Activated CD4-positive, alpha-beta T cell treated with anti-CD3 and anti-CD28 coated beads for 24 hours (primary cell): ENCODE measurements at regions not wholly inside any gene's neighbourhood (a gene's known extent, or its start where the extent isn't known, plus 50 kb on each side); places are given as distances from the start of the nearest gene placed in this dataset.
"Not testable (repeated sequence)": the region's sequence is repeated elsewhere in the genome, so short reads cannot be mapped to it uniquely, and the experiment has no call there.

Experiments used
- DNase-seq, 2 donors: peaks; one replicate each; pipeline ENCODE4 v3.0.0-alpha.2; 2020; ENCODE audit warnings: low read depth in 2 of 2

DNA sequence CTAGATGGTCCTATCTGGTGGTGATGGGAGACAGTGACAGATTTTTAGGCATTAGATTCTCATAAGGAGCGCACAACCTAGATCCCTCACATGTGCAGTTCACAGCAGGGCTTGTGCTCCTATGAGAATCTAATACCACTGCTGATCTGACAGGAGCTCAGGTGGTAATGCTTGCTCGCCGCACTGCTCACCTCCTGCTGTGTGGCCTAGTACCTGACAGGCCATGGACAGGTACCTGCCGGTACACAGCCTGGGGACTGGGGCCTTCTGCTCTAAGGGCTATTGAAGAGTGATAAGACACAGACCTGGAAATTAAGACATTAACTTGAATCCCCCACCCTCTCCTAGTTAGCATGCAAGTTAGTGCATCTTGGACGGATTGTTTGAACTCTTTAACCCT is 64.4 kb downstream of the KLRB1 start:
- not testable (repeated sequence) for DNase-seq

DNA sequence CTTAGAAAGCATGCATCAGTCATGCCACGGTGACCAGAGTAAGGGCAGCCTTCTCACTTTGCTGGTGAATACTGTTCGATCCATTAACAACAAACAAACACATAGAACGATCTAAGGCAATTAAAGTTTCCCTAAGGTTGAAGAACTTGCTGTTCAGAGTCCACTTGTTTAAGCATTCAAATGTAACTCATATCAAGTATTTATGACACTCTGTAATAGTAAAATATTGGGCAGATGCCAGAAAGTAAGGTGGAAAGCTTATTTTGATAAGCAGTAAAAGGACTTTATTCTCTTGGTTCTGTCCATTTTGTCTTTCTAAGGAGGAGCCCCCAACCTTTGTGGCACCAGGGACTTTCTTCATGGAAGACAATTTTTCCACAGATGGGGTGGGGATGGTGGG is 64.9 kb downstream of the KLRB1 start:
- DNase-seq: not testable (repeated sequence)

DNA sequence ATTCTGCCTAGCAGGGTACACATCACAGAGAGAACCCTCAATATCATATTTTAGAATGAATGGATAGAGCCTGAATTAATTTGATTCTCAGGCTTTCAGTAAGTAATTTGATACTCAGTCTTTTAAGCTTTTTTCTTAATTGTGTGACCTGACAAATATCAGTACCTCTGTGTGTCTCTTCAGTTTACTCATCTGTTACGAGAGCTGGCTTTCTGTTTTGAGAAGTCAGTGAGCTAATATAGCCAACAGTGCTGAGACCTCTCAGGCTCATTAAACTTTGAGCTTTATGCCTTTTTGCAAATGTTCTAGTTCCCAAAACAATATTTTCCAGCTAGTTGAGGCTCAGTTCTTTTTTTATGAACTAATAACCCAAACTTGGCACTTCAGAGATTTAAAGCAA is 91.8 kb downstream of the KLRB1 start:
- not testable (repeated sequence) for DNase-seq

DNA sequence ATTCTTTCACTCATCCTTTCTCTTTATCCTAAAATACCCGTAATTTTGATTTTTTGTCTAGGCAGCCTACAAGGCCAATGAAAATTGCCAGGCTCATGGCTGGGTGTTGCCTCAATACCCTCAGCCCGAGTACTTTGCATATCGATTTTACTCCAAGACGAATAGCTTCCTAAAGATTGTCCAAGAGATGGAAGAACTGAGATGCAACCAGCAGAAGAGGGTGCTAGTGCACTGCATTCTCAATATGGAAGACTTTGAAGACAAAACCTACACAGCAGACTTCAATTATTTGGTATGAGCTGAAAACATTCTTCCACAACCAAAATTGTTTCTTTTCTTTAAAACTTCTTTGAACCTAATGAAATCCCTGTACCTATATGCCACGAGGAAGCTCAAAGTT is 95.0 kb downstream of the KLRB1 start:
- not testable (repeated sequence) for DNase-seq

DNA sequence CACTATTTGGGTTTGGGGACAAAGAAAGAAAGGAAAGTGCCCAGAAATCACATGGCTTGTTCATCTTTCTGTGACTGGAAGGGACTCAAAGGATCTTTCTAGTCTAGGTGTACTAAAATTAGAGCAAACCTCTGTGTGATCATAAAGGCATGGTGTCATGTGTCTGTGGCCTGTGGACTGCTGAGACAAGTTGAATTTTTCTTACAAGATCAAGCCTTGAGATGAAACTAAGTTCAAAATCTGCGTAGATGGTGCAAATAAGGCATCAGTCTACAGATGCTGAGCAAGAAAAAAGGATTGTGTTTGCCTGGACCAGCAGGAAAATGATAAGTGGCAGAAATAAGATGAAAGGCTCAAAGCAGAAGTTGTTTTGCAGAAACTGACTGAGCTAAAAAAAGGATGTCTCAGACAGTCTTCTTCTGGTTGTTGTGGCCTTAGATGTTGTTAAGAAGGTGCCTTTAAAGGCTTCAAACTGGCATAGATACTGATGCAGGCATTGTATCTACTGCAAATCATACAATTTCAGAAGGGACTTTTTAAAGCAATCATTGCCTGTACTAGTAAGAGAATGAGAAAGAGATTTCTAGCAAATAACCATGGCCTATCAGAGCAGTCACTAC is 97.2 kb downstream of the KLRB1 start:
- DNase-seq: not testable (repeated sequence)

DNA sequence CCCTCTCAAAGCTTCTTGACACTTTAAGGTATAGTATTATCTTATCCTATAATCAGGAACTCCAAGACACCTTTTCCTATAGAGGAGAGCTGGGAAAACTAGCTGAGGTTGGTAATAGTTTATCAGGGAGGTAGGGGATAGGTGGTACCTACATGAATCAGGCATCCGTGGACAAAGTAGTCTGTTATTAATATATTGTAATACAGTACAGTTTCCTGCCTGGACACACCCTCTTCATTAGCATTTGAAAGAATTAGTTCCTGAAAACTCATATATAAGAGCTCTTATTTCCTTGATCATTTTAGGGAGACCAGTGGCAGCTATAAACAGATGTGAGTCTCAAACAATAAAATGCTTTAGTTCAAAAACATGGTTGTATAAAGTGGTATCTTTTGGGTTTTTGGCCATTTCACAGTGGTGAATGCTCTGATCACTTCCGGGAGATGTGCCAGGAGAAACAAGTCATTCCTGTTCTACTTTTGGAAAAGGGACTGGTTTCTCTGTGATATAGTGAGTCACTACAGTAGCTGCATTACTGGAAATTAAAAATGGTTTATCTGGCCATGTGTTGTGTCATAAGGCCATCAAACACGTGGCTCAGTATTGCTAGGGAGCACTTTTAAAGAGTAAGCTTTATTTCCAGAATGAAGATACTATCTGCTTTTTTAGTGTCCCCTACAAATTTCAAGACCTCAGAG is 98.1 kb downstream of the KLRB1 start:
- DNase-seq: no peak

DNA sequence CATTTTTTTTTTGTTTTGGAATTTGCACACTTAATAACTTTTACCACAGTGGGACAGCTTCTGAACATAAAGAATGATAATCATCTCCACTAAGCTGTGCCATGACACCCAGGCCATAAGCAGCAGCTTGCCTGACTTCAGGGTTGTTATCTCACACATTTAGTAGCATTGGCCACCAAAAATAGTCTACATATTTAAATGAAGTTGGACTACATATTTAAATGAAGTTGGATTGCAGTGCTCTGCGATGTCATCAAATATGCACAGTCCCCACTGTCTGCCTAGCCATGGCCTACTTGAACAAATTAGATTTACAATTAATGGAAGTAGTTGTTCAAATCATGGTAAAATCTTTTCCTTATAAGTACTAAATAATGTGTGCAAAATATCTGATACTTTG is 101.0 kb downstream of the KLRB1 start:
- DNase-seq: no peak

- DNase-seq: not testable (repeated sequence)
Measured at GRCh38 chr12:9503384-9503783, 104.3 kb downstream of the KLRB1 start.

DNA sequence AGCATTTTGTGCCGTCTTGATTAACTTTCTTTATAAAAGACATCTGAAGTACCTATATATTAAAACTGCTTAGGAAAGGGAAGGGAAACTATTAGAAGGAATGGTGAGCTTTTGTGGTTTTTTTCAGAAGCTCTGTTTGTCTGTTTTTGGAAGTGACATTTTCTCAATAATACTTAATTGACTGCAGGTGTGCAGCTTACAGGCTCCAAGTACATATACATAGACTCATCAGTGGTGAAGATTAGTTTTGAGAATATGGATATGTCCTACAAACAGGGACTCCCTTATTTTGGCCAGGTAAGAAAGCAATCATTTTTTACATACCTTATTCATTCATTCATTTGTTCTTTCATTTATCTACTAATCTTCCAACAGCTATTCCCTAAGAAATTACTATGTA is 104.9 kb downstream of the KLRB1 start:
- DNase-seq: not testable (repeated sequence)

DNA sequence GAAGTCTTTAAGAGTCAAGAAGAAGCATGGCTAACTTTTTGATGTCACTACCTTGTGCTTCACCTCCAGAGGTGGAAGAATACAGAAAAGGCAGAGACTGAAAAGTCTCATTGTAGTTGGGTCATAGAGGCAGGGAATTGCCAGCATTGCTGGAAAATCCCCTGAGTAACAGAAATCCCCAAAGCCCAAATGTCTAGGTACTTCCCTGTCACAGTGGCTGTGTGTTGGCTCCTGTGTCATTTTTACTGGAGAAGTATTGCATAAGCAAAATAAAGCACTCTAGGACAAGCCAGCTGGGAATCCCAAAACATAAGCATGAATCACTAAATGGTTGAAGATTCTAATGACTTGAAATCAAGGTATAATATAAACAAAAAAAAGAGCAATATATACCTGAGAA is 114.4 kb downstream of the KLRB1 start:
- not testable (repeated sequence) for DNase-seq

- DNase-seq: not testable (repeated sequence)
Measured at GRCh38 chr12:9481289-9481688, 126.4 kb downstream of the KLRB1 start.

DNA sequence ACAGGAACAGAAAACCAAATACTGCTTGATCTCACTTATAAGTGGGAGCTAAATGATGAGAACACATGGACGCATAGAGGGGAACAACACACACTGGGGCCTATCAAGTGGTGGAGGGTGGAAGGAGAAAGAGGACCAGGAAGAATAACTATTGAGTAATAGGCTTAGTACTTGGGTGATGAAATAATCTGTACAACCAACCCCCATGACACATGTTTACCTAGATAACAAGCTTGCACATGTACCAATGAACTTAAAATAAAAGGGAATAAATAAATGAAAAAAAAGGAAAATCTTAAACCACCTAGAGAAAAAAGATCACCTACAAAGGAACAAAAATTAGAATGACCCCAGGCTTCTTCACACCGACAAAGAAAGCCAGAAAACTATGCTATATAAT is 133.5 kb downstream of the KLRB1 start:
- not testable (repeated sequence) for DNase-seq

GRCh38 chr12:9473638-9474037 is 134.1 kb downstream of the KLRB1 start:
- DNase-seq: not testable (repeated sequence)

DNA sequence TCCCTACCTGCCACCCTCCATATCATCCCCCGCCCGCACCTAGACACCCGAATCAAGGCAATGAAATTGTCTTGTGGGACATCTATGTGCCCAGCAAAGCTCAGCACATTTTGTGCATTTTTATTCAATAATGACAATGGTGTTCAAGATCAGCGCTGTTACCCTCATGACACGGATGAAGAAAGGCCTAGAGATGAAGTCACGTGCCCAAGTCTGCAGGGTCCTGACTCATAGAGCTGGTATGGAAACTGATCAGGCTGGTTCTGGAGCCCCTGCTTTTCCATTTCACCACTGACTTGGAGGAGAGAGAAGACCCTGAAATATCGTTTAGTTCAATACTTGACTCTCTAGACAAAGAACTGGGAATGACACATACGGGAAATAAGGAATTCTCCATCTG is 136.2 kb downstream of the KLRB1 start:
- DNase-seq: not testable (repeated sequence)

GRCh38 chr12:9470367-9470766 is 137.3 kb downstream of the KLRB1 start:
- not testable (repeated sequence) for DNase-seq

DNA sequence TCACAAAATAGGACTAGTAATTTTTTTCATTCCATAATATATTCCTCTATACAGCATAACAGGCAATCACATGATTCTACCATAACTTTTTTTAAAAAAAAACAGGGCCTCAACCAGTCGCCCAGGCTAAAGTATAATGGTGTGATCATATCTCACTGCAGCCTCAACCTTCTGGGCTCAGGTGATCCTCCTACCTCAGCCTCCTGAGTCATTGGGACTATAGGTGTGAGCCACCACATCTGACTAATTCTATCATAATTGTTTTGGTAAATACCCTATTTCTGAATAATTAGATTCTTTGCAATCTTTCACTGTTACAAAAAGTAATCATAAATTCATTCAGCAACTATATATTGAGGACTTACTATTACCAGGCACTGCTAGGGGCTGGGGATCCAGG is 137.8 kb downstream of the KLRB1 start:
- DNase-seq: not testable (repeated sequence)

DNA sequence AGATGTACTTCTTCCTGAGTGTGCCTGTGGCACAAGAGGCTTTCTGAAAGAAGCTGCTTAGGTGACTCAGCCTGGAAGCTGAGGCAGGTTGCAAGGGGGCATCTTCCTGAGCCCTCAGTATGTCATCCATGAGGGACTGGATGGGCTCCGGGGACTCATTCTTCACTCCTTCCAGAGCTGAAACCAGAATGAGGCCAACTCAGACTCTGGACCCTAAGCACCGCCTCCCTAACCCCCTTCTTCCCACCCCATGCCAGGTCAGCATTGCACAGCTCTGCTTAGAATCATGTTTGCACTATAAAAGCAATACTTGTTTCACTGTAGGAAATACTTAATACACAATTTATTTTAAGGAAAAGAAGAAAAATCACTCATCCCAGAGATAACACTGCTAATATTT is 138.3 kb downstream of the KLRB1 start:
- not testable (repeated sequence) for DNase-seq

- not testable (repeated sequence) for DNase-seq
Measured at GRCh38 chr12:9468998-9469397, 138.7 kb downstream of the KLRB1 start.

DNA sequence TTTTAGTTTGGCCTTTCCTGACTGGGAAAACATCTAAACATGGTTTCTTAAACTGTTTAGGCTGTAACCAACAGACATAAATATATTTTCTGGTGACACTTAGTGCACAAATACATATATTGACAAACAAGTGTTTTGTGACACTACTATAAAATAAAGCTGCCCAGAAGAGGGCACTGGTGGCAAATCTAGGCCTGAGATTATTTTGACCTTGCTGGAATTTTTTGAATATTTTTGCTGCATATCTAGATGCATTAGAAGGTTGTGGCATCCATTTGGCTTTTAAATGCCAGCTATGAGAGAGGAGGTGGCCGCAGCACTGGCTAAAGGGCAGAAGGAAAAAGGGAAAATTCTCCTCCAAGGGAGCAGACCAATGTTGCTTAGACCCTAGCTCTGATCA is 139.6 kb downstream of the KLRB1 start:
- DNase-seq: not testable (repeated sequence)

DNA sequence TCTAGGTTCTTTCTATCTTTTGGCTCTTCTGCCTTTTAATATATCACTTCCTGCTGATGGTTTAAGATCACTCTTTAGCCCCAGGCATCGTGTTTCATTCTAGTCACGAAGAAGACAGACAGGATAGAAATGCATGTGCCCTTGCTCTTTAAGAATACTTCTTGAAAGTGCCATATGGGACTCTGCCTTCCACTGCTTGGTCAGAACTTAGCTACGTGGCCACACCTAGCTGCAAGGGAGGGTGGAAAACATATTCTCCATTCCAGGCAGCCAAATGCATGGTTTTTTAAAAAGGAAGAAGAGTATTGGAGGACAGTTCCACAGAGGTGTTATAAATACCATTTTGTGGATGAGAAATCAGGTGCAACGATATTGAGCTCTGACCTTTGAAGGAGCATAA is 143.3 kb downstream of the KLRB1 start:
- DNase-seq: no peak

GRCh38 chr12:9455516-9455915 is 152.2 kb downstream of the KLRB1 start:
- not testable (repeated sequence) for DNase-seq

DNA sequence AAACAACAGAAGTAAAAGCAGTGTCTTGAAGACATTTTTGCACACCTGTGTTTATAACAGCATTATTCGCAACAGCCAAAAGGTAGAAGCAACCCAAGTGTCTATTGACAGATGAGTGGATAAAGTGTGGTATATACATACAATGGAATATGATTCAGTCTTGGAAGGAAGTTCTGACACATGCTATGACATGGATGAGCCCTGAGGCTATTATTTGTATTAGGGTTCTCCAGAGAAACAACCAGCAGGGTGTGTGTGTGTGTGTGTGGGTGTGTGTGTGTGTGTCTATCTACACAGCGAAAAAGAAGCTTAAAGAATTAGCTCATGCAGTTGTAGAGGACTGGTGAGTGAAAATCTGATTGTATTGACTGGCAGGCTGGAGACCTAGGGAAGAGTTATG is 153.7 kb downstream of the KLRB1 start:
- DNase-seq: not testable (repeated sequence)

DNA sequence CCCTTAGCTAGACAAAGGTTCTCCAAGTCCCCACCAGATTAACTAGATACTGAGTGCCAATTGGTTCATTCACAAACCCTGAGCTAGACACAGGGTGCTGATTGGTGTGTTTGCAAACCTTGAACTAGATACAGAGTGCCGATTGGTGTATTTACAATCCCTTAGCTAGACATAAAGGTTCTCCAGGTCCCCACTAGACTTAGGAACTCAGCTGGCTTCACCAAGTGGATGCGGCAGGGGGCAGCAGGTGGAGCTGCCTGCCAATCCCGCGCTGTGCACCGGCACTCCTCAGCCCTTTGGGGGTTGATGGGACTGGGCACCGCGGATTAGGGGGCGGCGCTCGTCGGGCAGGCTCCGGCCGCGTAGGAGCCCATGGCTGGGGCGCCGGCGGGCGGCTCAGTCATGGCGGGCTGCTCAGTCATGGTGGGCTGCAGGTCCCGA is 157.6 kb downstream of the KLRB1 start:
- DNase-seq: not testable (repeated sequence)
